Natural killer cell treated with Interleukin-12 subunit alpha and Interleukin-12 subunit beta and Interleukin-15 and Interleukin-18, amount 100 ng/mL, for 72 hours (primary cell): ENCODE measurements at regions not wholly inside any gene's neighbourhood (a gene's known extent, or its start where the extent isn't known, plus 50 kb on each side); places are given as distances from the start of the nearest gene placed in this dataset.
"Not testable (repeated sequence)": the region's sequence is repeated elsewhere in the genome, so short reads cannot be mapped to it uniquely, and the experiment has no call there.

ENCODE experiments used
- ATAC-seq, 2 donors: fragments of 150-1000 bp; cut with Tn5 transposase in 1 of 2; sonication (Bioruptor Pico), chemical (Tn5 transposase) in 1 of 2; 2 replicates each; pipeline ENCODE4 v1.10.0; 2021
- DNase-seq: peaks from one replicate; pipeline ENCODE4 v3.0.0; 2022; ENCODE audit warnings: low spot score
- H3K27ac Mint-ChIP-seq, 2 donors: 1 replicate in 1 of 2; 2 replicates in 1 of 2; pipeline ENCODE4 v1.8.0; 2022; ENCODE audit warnings: mixed read lengths in 2 of 2, mild to moderate bottlenecking in 1 of 2, moderate library complexity in 1 of 2
- H3K27me3 Mint-ChIP-seq, 2 donors: 1 replicate in 1 of 2; 2 replicates in 1 of 2; pipeline ENCODE4 v1.8.0; 2022; ENCODE audit warnings: mixed read lengths in 2 of 2
- H3K36me3 Mint-ChIP-seq: one replicate; pipeline ENCODE4 v1.8.0; 2022; ENCODE audit warnings: mixed read lengths
- H3K4me1 Mint-ChIP-seq, 2 donors: 1 replicate in 1 of 2; 2 replicates in 1 of 2; pipeline ENCODE4 v1.8.0; 2022; ENCODE audit warnings: low read depth in 2 of 2, mixed read lengths in 2 of 2, mild to moderate bottlenecking in 1 of 2
- H3K4me3 Mint-ChIP-seq: one replicate; pipeline ENCODE4 v1.8.0; 2022; ENCODE audit warnings: mixed read lengths
- H3K9me3 Mint-ChIP-seq: 2 replicates; pipeline ENCODE4 v1.8.0; 2022; ENCODE audit warnings: mixed read lengths

GRCh38 chr3:74384159-74384558 lies 230.3 kb downstream of the CNTN3 start:
- no peak overlapping the region for H3K27ac Mint-ChIP-seq
- H3K4me3 Mint-ChIP-seq, result no peak overlapping the region
- no peaks in the 10 kb centered on the region for H3K27me3 Mint-ChIP-seq
- ATAC-seq (no peak), DNase-seq (no peak)
- H3K36me3 Mint-ChIP-seq, result peaks cover 4% of the 10 kb centered on the region
- H3K9me3 Mint-ChIP-seq, result peaks cover 19% of the 10 kb centered on the region
- no peaks in the 10 kb centered on the region for H3K4me1 Mint-ChIP-seq

GRCh38 chr3:74377669-74378068 lies 236.8 kb downstream of the CNTN3 start:
- Mint-ChIP-seq H3K27me3 (no peaks in the 10 kb centered on the region), H3K4me3 (no peak overlapping the region), H3K36me3 (no peaks in the 10 kb centered on the region), H3K27ac (no peak overlapping the region), H3K4me1 (no peaks in the 10 kb centered on the region), H3K9me3 (peaks cover 30% of the 10 kb centered on the region)
- DNase-seq (no peak), ATAC-seq (no peak)

- not testable (repeated sequence) for H3K27me3 Mint-ChIP-seq
Measured at GRCh38 chr3:74376323-74376722, 238.1 kb downstream of the CNTN3 start.

GRCh38 chr3:74375653-74376052 lies 238.8 kb downstream of the CNTN3 start:
- ATAC-seq (no peak), DNase-seq (no peak)
- H3K36me3 Mint-ChIP-seq, result no peaks in the 10 kb centered on the region
- H3K9me3 Mint-ChIP-seq, result peaks cover 31% of the 10 kb centered on the region
- H3K4me3 Mint-ChIP-seq, result no peak overlapping the region
- H3K27me3 Mint-ChIP-seq, result no peaks in the 10 kb centered on the region
- no peaks in the 10 kb centered on the region for H3K4me1 Mint-ChIP-seq
- no peak overlapping the region for H3K27ac Mint-ChIP-seq

More at GRCh38 chr3:74376323-74376722, 238.1 kb downstream of the CNTN3 start:
- ATAC-seq, H3K27ac Mint-ChIP-seq, DNase-seq, H3K4me3 Mint-ChIP-seq, H3K36me3 Mint-ChIP-seq, H3K4me1 Mint-ChIP-seq: not testable (repeated sequence)
- peaks cover 35% of the 10 kb centered on the region for H3K9me3 Mint-ChIP-seq

GRCh38 chr3:74372743-74373142 lies 241.7 kb downstream of the CNTN3 start:
- Mint-ChIP-seq H3K4me3 (no peak overlapping the region), H3K27ac (no peak overlapping the region), H3K36me3 (no peaks in the 10 kb centered on the region), H3K4me1 (no peaks in the 10 kb centered on the region), H3K9me3 (peaks cover 23% of the 10 kb centered on the region), H3K27me3 (no peaks in the 10 kb centered on the region)
- ATAC-seq, result no peak
- DNase-seq, result no peak

GRCh38 chr3:74370342-74370741 lies 244.1 kb downstream of the CNTN3 start:
- H3K9me3 Mint-ChIP-seq, result peaks cover 22% of the 10 kb centered on the region
- no peak overlapping the region for H3K4me3 Mint-ChIP-seq
- H3K4me1 Mint-ChIP-seq, result no peaks in the 10 kb centered on the region
- H3K36me3 Mint-ChIP-seq, result no peaks in the 10 kb centered on the region
- H3K27ac Mint-ChIP-seq, result no peak overlapping the region
- ATAC-seq (no peak), DNase-seq (no peak)
- no peaks in the 10 kb centered on the region for H3K27me3 Mint-ChIP-seq

- no peaks in the 10 kb centered on the region for H3K4me1 Mint-ChIP-seq
- H3K4me3 Mint-ChIP-seq, result no peak overlapping the region
- H3K27me3 Mint-ChIP-seq, result no peaks in the 10 kb centered on the region
- ATAC-seq (no peak), DNase-seq (no peak)
- H3K27ac Mint-ChIP-seq, result no peak overlapping the region
- peaks cover 6% of the 10 kb centered on the region for H3K36me3 Mint-ChIP-seq
- peaks cover 7% of the 10 kb centered on the region for H3K9me3 Mint-ChIP-seq
Measured at GRCh38 chr3:74366331-74366730, 248.1 kb downstream of the CNTN3 start.

GRCh38 chr3:74363346-74363745 lies 251.1 kb downstream of the CNTN3 start:
- Mint-ChIP-seq H3K4me3 (no peak overlapping the region), H3K27me3 (no peaks in the 10 kb centered on the region), H3K27ac (no peak overlapping the region), H3K4me1 (no peaks in the 10 kb centered on the region), H3K36me3 (peaks cover 6% of the 10 kb centered on the region), H3K9me3 (peaks cover 7% of the 10 kb centered on the region)
- DNase-seq (no peak), ATAC-seq (no peak)

GRCh38 chr3:74360406-74360805 lies 254.1 kb downstream of the CNTN3 start:
- ATAC-seq, result no peak
- no peak for DNase-seq
- no peaks in the 10 kb centered on the region for H3K27me3 Mint-ChIP-seq
- peaks cover 12% of the 10 kb centered on the region for H3K9me3 Mint-ChIP-seq
- H3K4me1 Mint-ChIP-seq, result no peaks in the 10 kb centered on the region
- H3K27ac Mint-ChIP-seq, result no peak overlapping the region
- H3K4me3 Mint-ChIP-seq, result no peak overlapping the region
- H3K36me3 Mint-ChIP-seq, result peaks cover 6% of the 10 kb centered on the region

GRCh38 chr3:74357881-74358280 lies 256.6 kb downstream of the CNTN3 start:
- Mint-ChIP-seq H3K4me3 (no peak overlapping the region), H3K9me3 (peaks cover 20% of the 10 kb centered on the region), H3K4me1 (no peaks in the 10 kb centered on the region), H3K36me3 (peaks cover 2% of the 10 kb centered on the region), H3K27ac (no peak overlapping the region), H3K27me3 (no peaks in the 10 kb centered on the region)
- ATAC-seq (no peak), DNase-seq (no peak)

GRCh38 chr3:74353039-74353438 lies 261.4 kb downstream of the CNTN3 start:
- H3K9me3 Mint-ChIP-seq, result peaks cover 27% of the 10 kb centered on the region
- H3K27ac Mint-ChIP-seq, result no peak overlapping the region
- no peak for ATAC-seq
- no peaks in the 10 kb centered on the region for H3K27me3 Mint-ChIP-seq
- DNase-seq, result no peak
- H3K4me1 Mint-ChIP-seq, result no peaks in the 10 kb centered on the region
- H3K4me3 Mint-ChIP-seq, result no peak overlapping the region
- peaks cover 7% of the 10 kb centered on the region for H3K36me3 Mint-ChIP-seq

- ATAC-seq (no peak), DNase-seq (no peak)
- Mint-ChIP-seq H3K27me3 (no peaks in the 10 kb centered on the region), H3K9me3 (peaks cover 31% of the 10 kb centered on the region), H3K27ac (no peak overlapping the region), H3K4me1 (no peaks in the 10 kb centered on the region), H3K4me3 (no peak overlapping the region), H3K36me3 (peaks cover 7% of the 10 kb centered on the region)
Measured at GRCh38 chr3:74352166-74352565, 262.3 kb downstream of the CNTN3 start.

- peaks cover 31% of the 10 kb centered on the region for H3K9me3 Mint-ChIP-seq
- ATAC-seq (no peak), DNase-seq (no peak)
- H3K27me3 Mint-ChIP-seq, result no peaks in the 10 kb centered on the region
- H3K36me3 Mint-ChIP-seq, result peaks cover 7% of the 10 kb centered on the region
- no peak overlapping the region for H3K27ac Mint-ChIP-seq
- no peak overlapping the region for H3K4me3 Mint-ChIP-seq
- no peaks in the 10 kb centered on the region for H3K4me1 Mint-ChIP-seq
Measured at GRCh38 chr3:74351213-74351612, 263.2 kb downstream of the CNTN3 start.

- H3K4me1 Mint-ChIP-seq, result no peaks in the 10 kb centered on the region
- ATAC-seq (no peak), DNase-seq (no peak)
- no peak overlapping the region for H3K27ac Mint-ChIP-seq
- no peaks in the 10 kb centered on the region for H3K27me3 Mint-ChIP-seq
- H3K9me3 Mint-ChIP-seq, result peaks cover 18% of the 10 kb centered on the region
- H3K4me3 Mint-ChIP-seq, result no peak overlapping the region
- H3K36me3 Mint-ChIP-seq, result peaks cover 7% of the 10 kb centered on the region
Measured at GRCh38 chr3:74349015-74349414, 265.4 kb downstream of the CNTN3 start.

- H3K9me3 Mint-ChIP-seq, result peaks cover 14% of the 10 kb centered on the region
- no peaks in the 10 kb centered on the region for H3K4me1 Mint-ChIP-seq
- no peak overlapping the region for H3K27ac Mint-ChIP-seq
- no peaks in the 10 kb centered on the region for H3K27me3 Mint-ChIP-seq
- DNase-seq (no peak), ATAC-seq (no peak)
- H3K36me3 Mint-ChIP-seq, result peaks cover 3% of the 10 kb centered on the region
- no peak overlapping the region for H3K4me3 Mint-ChIP-seq
Measured at GRCh38 chr3:74347563-74348268, 266.7 kb downstream of the CNTN3 start.
